ENCODE measurements at regions not wholly inside any gene's neighbourhood (a gene's known extent, or its start where the extent isn't known, plus 50 kb on each side); places are given as distances from the start of the nearest gene placed in this dataset.

GRCh38 chr10:118816471-118817168, 61.9 kb upstream of the CACUL1 start:
- Histone ChIP-seq H3K36me3 (no peaks in the 10 kb centered on the region), H3K27me3 (no peaks in the 10 kb centered on the region), H3K4me1 (no peaks in the 10 kb centered on the region), H3K4me3 (no peak overlapping the region), H3K9me3 (peaks cover 0 to 3% (median 0%) of the 10 kb centered on the region in 4 donors), H3K27ac (no peak overlapping the region)
- TF ChIP-seq CTCF (IDR thresholded peaks at IDR 0.05) (no peak), POLR2AphosphoS5 (IDR thresholded peaks at IDR 0.05) (no peak), EP300 (IDR thresholded peaks at IDR 0.05) (no peak), POLR2A (IDR thresholded peaks at IDR 0.05) (no peak)
- WGBS, 5 donors = 69 to 80% (median 76%) methylated on average over 16 of the region's 16 CpGs
- no peak for DNase-seq
- intact Hi-C loops (cut with DNase I; ENCODE audit: low total_unique reads) = no loop called here

DNA sequence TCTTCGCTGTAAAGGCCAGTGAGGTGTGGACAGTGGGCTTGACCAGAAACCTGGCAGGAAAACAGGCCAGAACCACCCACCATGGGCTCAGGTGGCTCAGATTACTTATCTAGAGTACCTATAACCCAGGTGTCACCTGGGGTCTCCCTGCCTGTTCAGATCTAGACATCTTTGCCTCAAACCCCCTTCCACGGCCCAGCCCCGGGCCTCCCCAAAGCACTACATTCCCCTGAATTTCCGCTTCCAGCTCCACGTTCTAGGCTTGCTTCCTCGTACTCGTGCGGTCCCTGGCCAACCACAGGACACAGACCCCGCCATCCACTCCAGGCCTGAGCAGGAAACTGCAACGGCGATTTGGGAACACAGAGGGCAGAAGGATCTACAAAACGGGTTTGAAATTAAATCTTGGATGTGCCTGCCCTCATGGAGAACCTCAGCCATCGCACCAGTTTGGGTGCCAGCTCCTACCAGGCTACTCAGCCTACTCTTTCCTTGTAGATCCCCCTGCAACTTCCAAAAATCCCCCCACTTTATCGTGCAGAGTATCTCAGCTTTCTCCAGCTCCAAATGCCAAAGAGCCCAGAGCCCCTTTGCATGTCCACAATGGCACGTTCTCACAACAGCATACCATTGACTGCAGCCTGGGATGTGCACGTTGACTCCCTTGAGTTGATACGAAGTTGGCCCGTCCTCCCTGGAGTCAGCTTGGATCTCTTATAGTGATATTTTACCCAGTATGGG, 62.7 kb upstream of the CACUL1 start:
- no peaks in the 10 kb centered on the region for H3K27me3 ChIP-seq
- intact Hi-C loops (cut with DNase I; ENCODE audit: low total_unique reads) = no loop called here
- no peaks in the 10 kb centered on the region for H3K4me1 ChIP-seq
- no peaks in the 10 kb centered on the region for H3K36me3 ChIP-seq
- no peak overlapping the region for H3K27ac ChIP-seq
- WGBS, 5 donors = 86 to 91% (median 88%) methylated on average over 15 to 18 of the region's 18 CpGs
- peaks cover 0 to 3% (median 0%) of the 10 kb centered on the region in 4 donors for H3K9me3 ChIP-seq
- DNase-seq = no peak
- no peak overlapping the region for H3K4me3 ChIP-seq
- TF ChIP-seq POLR2A (IDR thresholded peaks at IDR 0.05) (no peak), CTCF (IDR thresholded peaks at IDR 0.05) (no peak), POLR2AphosphoS5 (IDR thresholded peaks at IDR 0.05) (no peak), EP300 (IDR thresholded peaks at IDR 0.05) (no peak)

GRCh38 chr10:118818621-118819221, 64.0 kb upstream of the CACUL1 start:
- H3K36me3 ChIP-seq = no peaks in the 10 kb centered on the region
- WGBS, 5 donors = 69 to 87% (median 79%) methylated on average over 11 to 17 of the region's 17 CpGs
- H3K27me3 ChIP-seq = no peaks in the 10 kb centered on the region
- intact Hi-C loops (cut with DNase I; ENCODE audit: low total_unique reads) = no loop called here
- TF ChIP-seq CTCF (IDR thresholded peaks at IDR 0.05) (no peak), POLR2AphosphoS5 (IDR thresholded peaks at IDR 0.05) (no peak), POLR2A (IDR thresholded peaks at IDR 0.05) (no peak), EP300 (IDR thresholded peaks at IDR 0.05) (no peak)
- no peak overlapping the region for H3K4me3 ChIP-seq
- no peaks in the 10 kb centered on the region for H3K4me1 ChIP-seq
- peaks cover 0 to 3% (median 0%) of the 10 kb centered on the region in 4 donors for H3K9me3 ChIP-seq
- H3K27ac ChIP-seq = no peak overlapping the region
- peak in 1 of 2 donors; percentile 44 for DNase-seq

GRCh38 chr10:118820326-118821116, 65.8 kb upstream of the CACUL1 start:
- Histone ChIP-seq H3K27ac (no peak overlapping the region), H3K4me3 (no peak overlapping the region), H3K9me3 (no peaks in the 10 kb centered on the region), H3K4me1 (no peaks in the 10 kb centered on the region), H3K27me3 (no peaks in the 10 kb centered on the region), H3K36me3 (no peaks in the 10 kb centered on the region)
- TF ChIP-seq POLR2AphosphoS5 (IDR thresholded peaks at IDR 0.05) = no peak
- TF ChIP-seq POLR2A (IDR thresholded peaks at IDR 0.05) = no peak
- no peak for TF ChIP-seq CTCF (IDR thresholded peaks at IDR 0.05)
- no peak for TF ChIP-seq EP300 (IDR thresholded peaks at IDR 0.05)
- DNase-seq = no peak
- intact Hi-C loops (cut with DNase I; ENCODE audit: low total_unique reads) = no loop called here
- WGBS, 5 donors = 83 to 88% (median 84%) methylated on average over 12 to 16 of the region's 16 CpGs

Measured in stomach (tissue), 8 donors.